ENCODE measurements at regions not wholly inside any gene's neighbourhood (a gene's known extent, or its start where the extent isn't known, plus 50 kb on each side); places are given as distances from the start of the nearest gene placed in this dataset.

DNA sequence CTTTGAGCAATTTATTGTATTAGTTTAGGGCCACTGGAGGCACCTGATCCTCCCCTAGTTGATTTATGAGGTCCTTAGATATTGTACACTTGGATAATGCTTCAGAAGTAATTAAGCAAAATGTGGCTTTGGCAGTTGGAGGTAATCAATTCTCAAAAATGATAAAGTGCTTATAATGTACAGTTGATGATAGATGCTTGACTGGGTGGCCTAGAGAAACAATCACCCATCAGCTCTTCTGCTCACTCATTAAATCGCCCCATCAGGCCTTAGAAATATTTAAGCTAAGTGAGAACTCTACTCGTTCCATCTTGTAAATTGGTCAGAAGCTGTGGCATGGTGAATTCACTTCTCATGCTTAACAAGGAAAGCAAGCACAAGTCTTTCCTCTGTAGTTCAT lies 349.9 kb downstream of the SAMD5 start:
- TF ChIP-seq FOXM1 (IDR thresholded peaks at IDR 0.05; ENCODE audit: borderline replicate concordance, low read depth) (no peak), EP300 (IDR thresholded peaks at IDR 0.05; ENCODE audit: borderline replicate concordance) (no peak), EGR1 (IDR thresholded peaks at IDR 0.05) (no peak), TCF12 (IDR thresholded peaks at IDR 0.05; ENCODE audit: low read depth) (no peak), RAD21 (IDR thresholded peaks at IDR 0.05; ENCODE audit: low read depth) (no peak), CEBPB (IDR thresholded peaks at IDR 0.05) (no peak)
- TF ChIP-seq, protein P1, sequence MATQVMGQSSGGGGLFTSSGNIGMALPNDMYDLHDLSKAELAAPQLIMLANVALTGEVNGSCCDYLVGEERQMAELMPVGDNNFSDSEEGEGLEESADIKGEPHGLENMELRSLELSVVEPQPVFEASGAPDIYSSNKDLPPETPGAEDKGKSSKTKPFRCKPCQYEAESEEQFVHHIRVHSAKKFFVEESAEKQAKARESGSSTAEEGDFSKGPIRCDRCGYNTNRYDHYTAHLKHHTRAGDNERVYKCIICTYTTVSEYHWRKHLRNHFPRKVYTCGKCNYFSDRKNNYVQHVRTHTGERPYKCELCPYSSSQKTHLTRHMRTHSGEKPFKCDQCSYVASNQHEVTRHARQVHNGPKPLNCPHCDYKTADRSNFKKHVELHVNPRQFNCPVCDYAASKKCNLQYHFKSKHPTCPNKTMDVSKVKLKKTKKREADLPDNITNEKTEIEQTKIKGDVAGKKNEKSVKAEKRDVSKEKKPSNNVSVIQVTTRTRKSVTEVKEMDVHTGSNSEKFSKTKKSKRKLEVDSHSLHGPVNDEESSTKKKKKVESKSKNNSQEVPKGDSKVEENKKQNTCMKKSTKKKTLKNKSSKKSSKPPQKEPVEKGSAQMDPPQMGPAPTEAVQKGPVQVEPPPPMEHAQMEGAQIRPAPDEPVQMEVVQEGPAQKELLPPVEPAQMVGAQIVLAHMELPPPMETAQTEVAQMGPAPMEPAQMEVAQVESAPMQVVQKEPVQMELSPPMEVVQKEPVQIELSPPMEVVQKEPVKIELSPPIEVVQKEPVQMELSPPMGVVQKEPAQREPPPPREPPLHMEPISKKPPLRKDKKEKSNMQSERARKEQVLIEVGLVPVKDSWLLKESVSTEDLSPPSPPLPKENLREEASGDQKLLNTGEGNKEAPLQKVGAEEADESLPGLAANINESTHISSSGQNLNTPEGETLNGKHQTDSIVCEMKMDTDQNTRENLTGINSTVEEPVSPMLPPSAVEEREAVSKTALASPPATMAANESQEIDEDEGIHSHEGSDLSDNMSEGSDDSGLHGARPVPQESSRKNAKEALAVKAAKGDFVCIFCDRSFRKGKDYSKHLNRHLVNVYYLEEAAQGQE (IDR thresholded peaks at IDR 0.05; ENCODE audit: low read depth), result no peak

DNA sequence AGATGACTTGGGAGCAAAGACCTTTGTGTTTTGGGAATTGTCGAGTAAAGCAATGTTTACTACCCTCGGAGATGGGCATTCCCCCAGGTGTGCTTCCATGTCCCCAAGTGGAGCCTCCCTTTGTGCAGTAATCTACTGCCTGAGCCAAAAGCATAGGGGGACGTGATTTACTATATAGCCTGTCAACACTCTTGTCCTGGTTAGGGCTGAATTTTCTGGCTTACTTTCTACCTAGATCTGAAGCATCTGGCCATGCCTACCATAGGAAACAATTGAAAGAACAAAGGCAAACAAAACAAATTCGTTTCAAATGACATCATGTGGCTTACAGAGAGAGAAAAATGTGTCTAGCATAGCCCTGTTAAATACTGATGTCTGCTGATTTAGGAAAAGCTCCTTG lies 350.6 kb downstream of the SAMD5 start:
- TF ChIP-seq, protein P1 (IDR thresholded peaks at IDR 0.05; ENCODE audit: low read depth), result no peak
- TF ChIP-seq TAF1 (IDR thresholded peaks at IDR 0.05; ENCODE audit: low read depth), result no peak
- TF ChIP-seq RAD21 (IDR thresholded peaks at IDR 0.05; ENCODE audit: low read depth), result no peak
- TF ChIP-seq EP300 (IDR thresholded peaks at IDR 0.05; ENCODE audit: borderline replicate concordance), result no peak
- TF ChIP-seq EGR1 (IDR thresholded peaks at IDR 0.05), result no peak
- TF ChIP-seq FOXM1 (IDR thresholded peaks at IDR 0.05; ENCODE audit: borderline replicate concordance, low read depth), result no peak
- no peak for TF ChIP-seq NFIC (IDR thresholded peaks at IDR 0.05)
- TF ChIP-seq CEBPB (IDR thresholded peaks at IDR 0.05), result no peak

DNA sequence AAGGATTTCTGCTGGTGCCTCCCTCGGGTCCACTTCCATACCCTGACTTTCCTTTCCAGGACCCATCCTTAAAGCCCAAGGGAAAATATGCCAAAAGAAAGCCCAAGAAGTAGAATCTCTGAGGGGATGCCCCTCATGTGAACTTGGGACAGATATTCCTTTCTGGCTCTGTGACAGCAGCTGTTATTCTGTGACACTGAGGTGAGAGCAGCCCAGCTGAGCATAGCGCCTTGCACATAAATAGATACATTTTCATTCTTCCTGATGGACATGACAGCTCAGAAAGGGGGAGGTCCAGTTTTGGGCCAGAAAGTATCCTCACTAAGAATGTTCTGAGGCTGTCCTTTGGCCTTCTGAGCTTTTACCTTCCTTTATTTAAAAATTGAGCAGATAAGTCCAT lies 353.2 kb downstream of the SAMD5 start:
- TF ChIP-seq ZBTB7A (IDR thresholded peaks at IDR 0.05; ENCODE audit: low read depth), result no peak
- no peak for TF ChIP-seq YY1 (IDR thresholded peaks at IDR 0.05; ENCODE audit: low read depth)
- TF ChIP-seq TCF12 (IDR thresholded peaks at IDR 0.05; ENCODE audit: low read depth), result no peak
- no peak for TF ChIP-seq NFIC (IDR thresholded peaks at IDR 0.05)
- TF ChIP-seq CEBPB (IDR thresholded peaks at IDR 0.05), result no peak
- TF ChIP-seq EGR1 (IDR thresholded peaks at IDR 0.05), result no peak
- TF ChIP-seq EP300 (IDR thresholded peaks at IDR 0.05; ENCODE audit: borderline replicate concordance), result no peak
- TF ChIP-seq CREB1 (IDR thresholded peaks at IDR 0.05; ENCODE audit: low read depth), result no peak

DNA sequence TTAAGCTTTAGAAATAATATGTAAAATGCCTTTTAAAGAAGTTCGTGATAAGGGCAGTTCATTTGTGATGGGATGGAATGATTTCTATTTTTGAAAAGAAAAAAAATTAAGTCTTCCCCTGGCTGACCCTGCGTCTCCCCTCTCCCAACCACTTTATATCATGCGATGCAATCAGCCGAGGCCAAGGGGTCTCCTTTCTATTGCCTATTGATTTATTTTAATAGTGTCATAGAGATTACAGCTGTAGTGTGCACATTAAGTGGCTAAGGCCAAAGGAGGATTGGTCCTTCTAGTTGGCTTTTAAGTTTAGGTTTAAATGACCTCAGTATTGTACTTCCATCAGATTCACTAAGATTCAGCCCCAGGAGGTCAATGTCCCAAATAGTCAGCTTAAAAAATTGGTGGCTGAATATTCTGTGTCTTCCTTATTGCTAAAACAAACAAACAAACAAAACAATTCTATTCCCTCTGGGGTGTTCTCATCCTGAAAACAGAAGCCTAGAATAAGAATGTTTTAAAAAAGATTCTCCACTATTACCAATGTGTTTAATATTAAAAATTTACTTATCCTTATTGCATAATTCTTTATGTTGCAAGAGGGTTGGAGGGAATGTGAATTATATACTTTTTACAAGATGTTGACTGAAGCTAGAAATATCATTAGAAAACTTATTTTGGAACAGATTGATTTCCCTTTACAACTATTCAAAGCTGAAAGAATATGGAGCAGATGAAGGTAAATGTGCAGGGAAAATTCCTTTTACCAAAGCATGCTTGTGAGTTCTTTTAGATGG lies 359.1 kb downstream of the SAMD5 start:
- TF ChIP-seq TCF12 (IDR thresholded peaks at IDR 0.05; ENCODE audit: low read depth) (no peak), TEAD4 (IDR thresholded peaks at IDR 0.05) (no peak), FOXM1 (IDR thresholded peaks at IDR 0.05; ENCODE audit: borderline replicate concordance, low read depth) (no peak), CREB1 (IDR thresholded peaks at IDR 0.05; ENCODE audit: low read depth) (no peak), RAD21 (IDR thresholded peaks at IDR 0.05; ENCODE audit: low read depth) (no peak), YY1 (IDR thresholded peaks at IDR 0.05; ENCODE audit: low read depth) (no peak)
- TF ChIP-seq, protein P2, sequence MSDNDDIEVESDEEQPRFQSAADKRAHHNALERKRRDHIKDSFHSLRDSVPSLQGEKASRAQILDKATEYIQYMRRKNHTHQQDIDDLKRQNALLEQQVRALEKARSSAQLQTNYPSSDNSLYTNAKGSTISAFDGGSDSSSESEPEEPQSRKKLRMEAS (IDR thresholded peaks at IDR 0.05), result no peak

DNA sequence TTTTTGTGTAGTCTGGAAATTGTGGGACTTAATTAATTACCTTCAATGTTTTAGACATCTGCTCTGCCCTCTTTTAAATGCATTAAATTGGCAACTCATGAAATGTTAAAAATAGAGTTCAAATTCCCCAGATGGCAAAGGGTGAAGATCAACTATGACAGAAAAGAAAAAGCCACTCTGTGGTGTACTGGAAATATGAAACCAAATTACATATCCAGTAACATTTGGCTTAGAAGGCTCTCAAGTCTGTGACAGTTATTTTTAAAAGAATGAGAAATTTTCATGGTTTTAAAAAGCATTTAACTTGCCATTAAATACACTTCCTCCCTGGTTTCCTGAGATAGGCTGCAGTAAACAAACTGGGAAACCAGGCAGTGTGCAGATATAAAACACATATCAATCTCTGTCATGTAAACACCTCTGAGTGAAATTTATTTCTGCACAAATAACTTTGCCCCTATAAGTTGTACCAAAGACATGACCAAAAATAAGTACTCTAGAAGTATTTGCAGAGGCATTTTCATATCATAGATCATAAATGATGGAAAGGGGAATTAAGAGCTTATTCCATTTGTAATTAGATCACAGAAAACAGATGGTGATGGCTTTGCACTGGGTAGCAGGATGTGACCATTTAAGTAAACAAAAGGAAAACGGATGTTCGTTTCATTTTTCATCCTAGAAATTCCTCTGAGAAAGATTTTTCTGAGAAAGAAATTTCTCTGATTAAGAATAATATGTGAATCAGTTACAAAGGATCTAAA lies 360.1 kb downstream of the SAMD5 start:
- TF ChIP-seq TCF12 (IDR thresholded peaks at IDR 0.05; ENCODE audit: low read depth) (no peak), EP300 (IDR thresholded peaks at IDR 0.05; ENCODE audit: borderline replicate concordance) (no peak), CREB1 (IDR thresholded peaks at IDR 0.05; ENCODE audit: low read depth) (no peak), NFIC (IDR thresholded peaks at IDR 0.05) (no peak), CEBPB (IDR thresholded peaks at IDR 0.05) (no peak), TEAD4 (IDR thresholded peaks at IDR 0.05) (no peak), YY1 (IDR thresholded peaks at IDR 0.05; ENCODE audit: low read depth) (no peak)
- TF ChIP-seq, protein P3, sequence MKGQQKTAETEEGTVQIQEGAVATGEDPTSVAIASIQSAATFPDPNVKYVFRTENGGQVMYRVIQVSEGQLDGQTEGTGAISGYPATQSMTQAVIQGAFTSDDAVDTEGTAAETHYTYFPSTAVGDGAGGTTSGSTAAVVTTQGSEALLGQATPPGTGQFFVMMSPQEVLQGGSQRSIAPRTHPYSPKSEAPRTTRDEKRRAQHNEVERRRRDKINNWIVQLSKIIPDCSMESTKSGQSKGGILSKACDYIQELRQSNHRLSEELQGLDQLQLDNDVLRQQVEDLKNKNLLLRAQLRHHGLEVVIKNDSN (IDR thresholded peaks at IDR 0.05), result no peak
- TF ChIP-seq, protein P1 (IDR thresholded peaks at IDR 0.05; ENCODE audit: low read depth), result no peak
- TF ChIP-seq, protein P2 (IDR thresholded peaks at IDR 0.05), result no peak

Data from Ishikawa (cell line).